ENCODE measurements at regions not wholly inside any gene's neighbourhood (a gene's known extent, or its start where the extent isn't known, plus 50 kb on each side); places are given as distances from the start of the nearest gene placed in this dataset.

DNA sequence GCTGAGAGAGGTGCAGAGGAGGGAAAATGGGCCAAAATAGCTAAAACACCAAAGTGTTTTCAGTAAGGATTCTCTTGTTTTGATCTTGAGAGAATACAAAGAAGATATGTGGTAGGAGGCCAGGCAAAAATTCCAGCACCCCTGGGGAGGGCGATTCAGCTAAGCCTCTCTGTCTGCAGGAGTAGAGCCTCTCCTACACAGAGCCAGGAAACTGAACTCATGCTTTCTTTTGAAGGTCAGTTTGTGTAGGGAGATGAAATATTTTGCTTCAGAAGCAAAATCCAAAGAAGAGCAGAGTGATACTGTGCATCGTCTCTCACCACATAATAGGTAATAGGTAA lies 565.0 kb downstream of the FGF9 start:
- H3K27ac ChIP-seq: no peak overlapping the region
- no peak for DNase-seq
- no peak overlapping the region for H3K4me3 ChIP-seq
- no peaks in the 10 kb centered on the region for H3K36me3 ChIP-seq
- H3K27me3 ChIP-seq: no peaks in the 10 kb centered on the region
- no peak for TF ChIP-seq POLR2A (IDR thresholded peaks at IDR 0.05)
- H3K9me3 ChIP-seq: no peaks in the 10 kb centered on the region
- no peaks in the 10 kb centered on the region for H3K4me1 ChIP-seq

DNA sequence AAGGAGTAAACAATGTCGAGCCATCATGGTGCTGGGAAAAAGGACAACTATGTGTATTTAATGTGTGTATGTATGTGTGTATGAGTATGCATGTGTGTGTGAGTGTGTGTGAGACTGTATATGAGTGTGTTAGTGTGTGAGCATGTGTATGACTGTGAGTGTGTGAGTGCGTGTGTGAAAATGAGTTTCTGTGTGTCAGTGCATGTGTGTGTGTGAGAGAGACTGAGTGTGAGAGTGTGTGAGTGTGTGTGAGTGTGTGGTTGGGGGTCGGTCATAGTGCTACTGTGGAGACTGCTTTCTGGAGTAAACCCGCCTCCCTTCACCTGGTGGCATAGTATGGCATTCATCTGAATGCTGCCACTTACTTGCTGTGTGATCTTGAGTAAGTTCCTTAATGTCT lies 567.4 kb downstream of the FGF9 start:
- TF ChIP-seq POLR2A (IDR thresholded peaks at IDR 0.05): no peak
- TF ChIP-seq, protein P1, sequence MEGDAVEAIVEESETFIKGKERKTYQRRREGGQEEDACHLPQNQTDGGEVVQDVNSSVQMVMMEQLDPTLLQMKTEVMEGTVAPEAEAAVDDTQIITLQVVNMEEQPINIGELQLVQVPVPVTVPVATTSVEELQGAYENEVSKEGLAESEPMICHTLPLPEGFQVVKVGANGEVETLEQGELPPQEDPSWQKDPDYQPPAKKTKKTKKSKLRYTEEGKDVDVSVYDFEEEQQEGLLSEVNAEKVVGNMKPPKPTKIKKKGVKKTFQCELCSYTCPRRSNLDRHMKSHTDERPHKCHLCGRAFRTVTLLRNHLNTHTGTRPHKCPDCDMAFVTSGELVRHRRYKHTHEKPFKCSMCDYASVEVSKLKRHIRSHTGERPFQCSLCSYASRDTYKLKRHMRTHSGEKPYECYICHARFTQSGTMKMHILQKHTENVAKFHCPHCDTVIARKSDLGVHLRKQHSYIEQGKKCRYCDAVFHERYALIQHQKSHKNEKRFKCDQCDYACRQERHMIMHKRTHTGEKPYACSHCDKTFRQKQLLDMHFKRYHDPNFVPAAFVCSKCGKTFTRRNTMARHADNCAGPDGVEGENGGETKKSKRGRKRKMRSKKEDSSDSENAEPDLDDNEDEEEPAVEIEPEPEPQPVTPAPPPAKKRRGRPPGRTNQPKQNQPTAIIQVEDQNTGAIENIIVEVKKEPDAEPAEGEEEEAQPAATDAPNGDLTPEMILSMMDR (IDR thresholded peaks at IDR 0.05): no peak
- no peak for DNase-seq
- Histone ChIP-seq H3K9me3 (no peaks in the 10 kb centered on the region), H3K27ac (no peak overlapping the region), H3K36me3 (no peaks in the 10 kb centered on the region), H3K4me1 (no peaks in the 10 kb centered on the region), H3K4me3 (no peak overlapping the region), H3K27me3 (no peaks in the 10 kb centered on the region)

DNA sequence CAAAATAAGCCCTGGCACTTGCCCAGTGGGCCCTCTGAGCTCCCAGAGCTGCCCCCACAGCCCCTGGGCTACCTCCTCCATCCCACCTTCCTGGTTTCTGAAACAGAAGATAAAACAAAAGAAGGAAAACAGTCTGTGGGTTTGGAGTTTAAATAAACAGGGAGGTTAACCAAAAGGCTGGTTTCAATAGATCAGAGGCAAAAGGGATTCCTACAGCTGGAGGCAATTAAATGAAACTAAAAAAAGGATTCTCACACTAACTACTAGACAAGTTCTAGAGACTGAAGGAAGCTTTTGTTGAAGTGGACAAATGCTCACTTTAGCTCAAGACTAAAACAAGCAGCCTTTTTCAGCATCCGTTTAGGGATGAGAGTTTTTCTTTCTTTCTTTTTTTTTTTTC lies 569.8 kb downstream of the FGF9 start:
- no peaks in the 10 kb centered on the region for H3K9me3 ChIP-seq
- H3K27ac ChIP-seq: no peak overlapping the region
- H3K4me3 ChIP-seq: no peak overlapping the region
- no peak for DNase-seq
- TF ChIP-seq, protein P1 (IDR thresholded peaks at IDR 0.05): no peak
- no peak for TF ChIP-seq POLR2A (IDR thresholded peaks at IDR 0.05)
- no peaks in the 10 kb centered on the region for H3K4me1 ChIP-seq
- no peaks in the 10 kb centered on the region for H3K36me3 ChIP-seq
- H3K27me3 ChIP-seq: no peaks in the 10 kb centered on the region

DNA sequence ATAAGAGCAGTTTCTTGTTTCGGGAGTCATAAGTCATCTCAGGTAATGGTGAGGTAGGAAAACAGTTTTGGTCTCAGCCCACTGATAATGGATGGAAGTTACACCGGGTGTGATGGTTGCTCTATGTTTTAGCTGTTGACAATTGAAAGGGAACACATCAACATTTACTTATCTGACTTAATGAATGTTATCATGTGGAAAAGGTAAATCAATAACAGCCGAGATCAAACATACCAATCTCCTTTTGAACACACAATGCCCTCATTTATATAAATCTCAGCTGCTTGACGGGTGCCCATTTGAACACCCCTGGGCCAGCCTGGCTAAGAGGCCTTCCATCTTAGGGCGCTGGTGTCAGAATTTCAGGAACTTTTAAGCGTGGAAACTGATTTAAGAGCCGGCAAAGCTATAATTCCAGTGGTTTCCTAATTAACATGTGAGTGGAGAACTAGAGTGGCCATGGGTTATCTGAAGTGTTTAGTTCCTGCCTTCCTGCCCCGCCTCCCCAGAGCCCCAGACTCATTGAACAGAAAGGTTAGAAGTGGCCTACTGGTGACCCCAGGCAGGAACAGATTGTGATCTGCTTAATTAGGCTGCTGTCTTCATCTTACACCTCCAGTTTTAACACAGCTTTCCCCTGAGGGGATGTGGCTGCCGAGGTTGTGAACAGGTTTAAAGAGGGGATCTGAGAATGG lies 572.7 kb downstream of the FGF9 start:
- no peaks in the 10 kb centered on the region for H3K4me1 ChIP-seq
- no peak overlapping the region for H3K27ac ChIP-seq
- no peaks in the 10 kb centered on the region for H3K36me3 ChIP-seq
- no peaks in the 10 kb centered on the region for H3K9me3 ChIP-seq
- no peaks in the 10 kb centered on the region for H3K27me3 ChIP-seq
- H3K4me3 ChIP-seq: no peak overlapping the region
- DNase-seq: no peak
- TF ChIP-seq POLR2A (IDR thresholded peaks at IDR 0.05): no peak
- TF ChIP-seq, protein P1 (IDR thresholded peaks at IDR 0.05): no peak

DNA sequence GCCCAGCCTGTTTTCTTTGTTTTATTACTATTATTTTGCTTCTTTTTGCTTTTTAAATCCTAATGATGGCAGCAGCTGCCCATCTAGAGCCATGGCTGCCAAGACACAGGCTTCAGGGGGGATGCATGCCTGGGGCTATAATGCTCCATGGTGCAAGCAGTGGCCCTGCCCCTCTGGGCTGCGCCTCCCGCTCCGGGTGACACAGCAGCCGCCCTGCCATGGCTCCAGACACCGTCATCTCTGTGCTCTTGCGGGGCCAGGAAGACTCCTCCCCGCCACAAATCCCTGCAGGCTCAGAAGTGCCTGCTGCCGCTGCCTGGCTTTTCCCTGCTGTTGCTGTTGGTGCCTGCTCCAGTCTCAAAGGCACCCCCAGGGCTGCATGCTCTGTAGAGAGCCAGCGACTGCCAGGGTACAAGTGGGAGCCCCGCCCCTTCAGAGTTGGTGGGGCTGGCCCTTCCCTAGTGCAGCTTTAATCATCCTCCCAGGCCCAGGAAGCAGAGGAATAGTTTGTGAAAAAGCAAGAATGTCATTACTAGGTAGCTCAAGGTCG lies 581.5 kb downstream of the FGF9 start:
- TF ChIP-seq POLR2A (IDR thresholded peaks at IDR 0.05): no peak
- TF ChIP-seq, protein P1 (IDR thresholded peaks at IDR 0.05): no peak
- no peaks in the 10 kb centered on the region for H3K4me1 ChIP-seq
- DNase-seq: no peak
- no peaks in the 10 kb centered on the region for H3K9me3 ChIP-seq
- no peak overlapping the region for H3K4me3 ChIP-seq
- no peak overlapping the region for H3K27ac ChIP-seq
- no peaks in the 10 kb centered on the region for H3K36me3 ChIP-seq
- H3K27me3 ChIP-seq: no peaks in the 10 kb centered on the region

DNA sequence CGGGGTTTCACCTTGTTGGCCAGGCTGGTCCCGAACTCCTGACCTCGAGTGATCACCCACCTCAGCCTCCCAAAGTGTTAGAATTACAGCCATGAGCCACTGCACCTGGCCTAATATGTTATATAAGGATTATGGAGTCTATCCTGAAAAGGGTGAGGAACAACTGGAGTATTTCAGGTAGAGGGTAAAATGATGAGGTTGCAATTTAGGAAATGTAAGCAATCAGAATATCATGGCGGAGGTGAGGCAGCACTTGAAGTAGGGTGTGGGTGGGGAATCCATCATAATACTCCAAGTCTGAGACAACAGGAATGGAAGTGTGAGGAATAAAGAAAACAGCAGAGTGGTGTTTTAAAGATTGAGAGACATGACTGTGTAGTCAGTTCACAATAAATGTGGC lies 582.2 kb downstream of the FGF9 start:
- no peak for DNase-seq
- H3K9me3 ChIP-seq: no peaks in the 10 kb centered on the region
- H3K36me3 ChIP-seq: no peaks in the 10 kb centered on the region
- H3K27ac ChIP-seq: no peak overlapping the region
- no peak for TF ChIP-seq POLR2A (IDR thresholded peaks at IDR 0.05)
- TF ChIP-seq, protein P1 (IDR thresholded peaks at IDR 0.05): no peak
- H3K27me3 ChIP-seq: no peaks in the 10 kb centered on the region
- H3K4me3 ChIP-seq: no peak overlapping the region
- H3K4me1 ChIP-seq: no peaks in the 10 kb centered on the region
